22Rv1 (cell line): ENCODE measurements at regions not wholly inside any gene's neighbourhood (a gene's known extent, or its start where the extent isn't known, plus 50 kb on each side); places are given as distances from the start of the nearest gene placed in this dataset.

Source experiments
- ZFX ChIP-seq: fragments of 450-650 bp; IDR thresholded peaks from 2 replicates; pipeline ENCODE4 v1.6.1; 2017; ENCODE audit warnings: antibody characterized with exemption, borderline replicate concordance
- TF ChIP-seq, protein P1 (sequence below): fragments of 450-650 bp; IDR thresholded peaks from 2 replicates; pipeline ENCODE4 v1.5.1; 2017; ENCODE audit warnings: mild to moderate bottlenecking

DNA sequence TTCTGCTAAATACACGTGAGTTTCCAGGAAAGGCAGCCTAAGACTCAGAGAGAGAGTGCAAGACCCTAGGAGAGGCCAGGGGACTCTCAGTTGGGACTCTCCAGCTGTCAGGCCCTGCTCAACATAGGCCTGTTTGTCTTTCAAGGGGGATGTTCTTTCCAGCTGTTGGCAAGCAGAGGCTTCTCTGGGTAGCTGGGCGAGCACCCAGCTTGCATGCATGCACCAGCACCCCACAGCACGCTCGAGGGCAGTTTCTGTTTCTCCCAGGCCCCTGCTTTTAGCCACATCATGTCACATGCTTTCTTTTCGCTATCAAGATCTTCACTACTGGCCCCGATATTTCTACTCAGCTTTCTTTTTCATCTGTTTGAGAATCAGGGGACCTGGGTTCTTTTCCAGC lies 479.3 kb upstream of the HS6ST1 start:
- TF ChIP-seq, protein P1, sequence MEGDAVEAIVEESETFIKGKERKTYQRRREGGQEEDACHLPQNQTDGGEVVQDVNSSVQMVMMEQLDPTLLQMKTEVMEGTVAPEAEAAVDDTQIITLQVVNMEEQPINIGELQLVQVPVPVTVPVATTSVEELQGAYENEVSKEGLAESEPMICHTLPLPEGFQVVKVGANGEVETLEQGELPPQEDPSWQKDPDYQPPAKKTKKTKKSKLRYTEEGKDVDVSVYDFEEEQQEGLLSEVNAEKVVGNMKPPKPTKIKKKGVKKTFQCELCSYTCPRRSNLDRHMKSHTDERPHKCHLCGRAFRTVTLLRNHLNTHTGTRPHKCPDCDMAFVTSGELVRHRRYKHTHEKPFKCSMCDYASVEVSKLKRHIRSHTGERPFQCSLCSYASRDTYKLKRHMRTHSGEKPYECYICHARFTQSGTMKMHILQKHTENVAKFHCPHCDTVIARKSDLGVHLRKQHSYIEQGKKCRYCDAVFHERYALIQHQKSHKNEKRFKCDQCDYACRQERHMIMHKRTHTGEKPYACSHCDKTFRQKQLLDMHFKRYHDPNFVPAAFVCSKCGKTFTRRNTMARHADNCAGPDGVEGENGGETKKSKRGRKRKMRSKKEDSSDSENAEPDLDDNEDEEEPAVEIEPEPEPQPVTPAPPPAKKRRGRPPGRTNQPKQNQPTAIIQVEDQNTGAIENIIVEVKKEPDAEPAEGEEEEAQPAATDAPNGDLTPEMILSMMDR = no peak
- no peak for TF ChIP-seq ZFX
